CD4-positive, CD25-positive, alpha-beta regulatory T cell (primary cell): ENCODE measurements at regions not wholly inside any gene's neighbourhood (a gene's known extent, or its start where the extent isn't known, plus 50 kb on each side); places are given as distances from the start of the nearest gene placed in this dataset.

Source experiments
- ATAC-seq, 2 donors: fragments of 150-1000 bp; cut with Tn5 transposase; one replicate each; pipeline ENCODE4 v1.10.0; 2021; ENCODE audit warnings: low read depth in 2 of 2, moderate number of reproducible peaks in 2 of 2, moderate library complexity in 1 of 2
- DNase-seq, 3 donors: peaks; one replicate each; pipeline versions ENCODE4 v3.0.0 to v3.0.0-alpha.2; 2012 to 2022; ENCODE audit warnings: mixed read lengths in 1 of 3
- H3K27ac ChIP-seq: one replicate; pipeline ENCODE4 v1.7.0; 2013; ENCODE audit warnings: mild to moderate bottlenecking, low read length; ENCODE audit not compliant: insufficient read depth, poor library complexity, severe bottlenecking
- H3K27me3 ChIP-seq: one replicate; pipeline ENCODE4 v1.7.0; 2013; ENCODE audit warnings: low read length; ENCODE audit not compliant: control insufficient read depth, insufficient read depth
- H3K36me3 ChIP-seq: one replicate; pipeline ENCODE4 v1.7.0; 2013; ENCODE audit warnings: mild to moderate bottlenecking, low read length, moderate library complexity; ENCODE audit not compliant: control insufficient read depth, insufficient read depth
- H3K4me1 ChIP-seq: 2 replicates; pipeline ENCODE4 v1.7.0; 2013; ENCODE audit warnings: mild to moderate bottlenecking, low read length; ENCODE audit not compliant: insufficient read depth, control insufficient read depth, poor library complexity, severe bottlenecking
- H3K4me3 ChIP-seq: one replicate; pipeline ENCODE4 v1.7.0; 2013; ENCODE audit warnings: low read depth, mild to moderate bottlenecking, low read length, moderate library complexity
- H3K9me3 ChIP-seq, 2 experiments: 1 replicate in 1 of 2; 2 replicates in 1 of 2; pipeline ENCODE4 v1.7.0; 2013; ENCODE audit warnings: low read length in 2 of 2, mild to moderate bottlenecking in 1 of 2, moderate library complexity in 1 of 2; ENCODE audit not compliant: control insufficient read depth in 2 of 2
- H3K27ac Mint-ChIP-seq, 3 donors: one replicate each; pipeline ENCODE4 v1.8.0; 2020 to 2022; ENCODE audit warnings: mild to moderate bottlenecking in 3 of 3, mixed read lengths in 3 of 3, moderate library complexity in 2 of 3
- H3K27me3 Mint-ChIP-seq: one replicate; pipeline ENCODE4 v1.8.0; 2022; ENCODE audit warnings: mild to moderate bottlenecking, mixed read lengths
- H3K36me3 Mint-ChIP-seq: one replicate; pipeline ENCODE4 v1.8.0; 2020; ENCODE audit warnings: mixed read lengths
- H3K4me1 Mint-ChIP-seq, 4 donors: one replicate each; pipeline ENCODE4 v1.8.0; 2020 to 2022; ENCODE audit warnings: mixed read lengths in 4 of 4, mild to moderate bottlenecking in 1 of 4
- H3K4me3 Mint-ChIP-seq, 4 donors: one replicate each; pipeline ENCODE4 v1.8.0; 2020 to 2022; ENCODE audit warnings: mild to moderate bottlenecking in 4 of 4, mixed read lengths in 4 of 4, moderate library complexity in 3 of 4
- H3K9me3 Mint-ChIP-seq, 7 donors: one replicate each; pipeline ENCODE4 v1.8.0; 2020 to 2022; ENCODE audit warnings: mixed read lengths in 7 of 7, mild to moderate bottlenecking in 3 of 7, moderate library complexity in 2 of 7

DNA sequence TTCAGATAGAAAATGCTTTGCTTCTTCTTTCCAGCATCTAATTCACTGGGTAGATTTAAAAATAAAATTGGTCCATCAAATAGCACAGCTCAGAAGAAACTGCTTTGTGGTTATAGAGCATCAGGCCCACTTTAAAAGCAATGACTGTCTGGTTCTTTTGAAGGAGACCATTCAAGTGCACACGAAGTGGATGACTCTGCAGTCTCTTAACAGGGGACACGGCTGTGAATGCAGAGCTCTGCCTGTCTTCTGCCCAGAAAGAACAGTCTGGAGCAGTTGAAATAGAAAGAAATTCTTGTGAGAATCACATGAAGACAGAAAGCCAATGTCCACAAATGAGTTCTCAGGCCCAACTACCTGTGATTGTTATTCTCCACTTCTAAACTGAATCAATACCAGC is 138.7 kb upstream of the PLEKHA5 start:
- no peaks in the 10 kb centered on the region for H3K4me1 Mint-ChIP-seq
- no peak for ATAC-seq

DNA sequence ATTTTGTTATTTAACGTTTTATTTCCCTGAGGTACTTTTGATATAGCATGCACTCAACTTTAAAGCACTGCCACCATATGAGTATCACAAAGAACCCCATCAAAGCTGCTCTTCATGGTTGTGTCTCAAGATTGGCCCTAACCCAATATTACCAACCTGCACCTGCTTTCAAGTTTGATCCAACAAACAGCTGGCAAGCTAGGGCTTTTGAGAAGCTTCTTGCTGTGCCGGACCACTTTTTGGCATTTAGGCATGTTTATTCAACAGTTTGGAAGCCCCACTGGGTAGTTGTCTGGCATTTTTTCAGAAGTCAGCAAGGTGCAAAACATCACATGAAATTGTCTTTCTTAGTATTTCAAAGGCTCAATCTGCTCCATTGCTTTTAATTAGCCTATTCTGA is 137.2 kb upstream of the PLEKHA5 start:
- Histone ChIP-seq H3K27me3 (no peaks in the 10 kb centered on the region), H3K4me1 (no peaks in the 10 kb centered on the region), H3K27ac (no peak overlapping the region), H3K36me3 (no peaks in the 10 kb centered on the region), H3K4me3 (no peak overlapping the region), H3K9me3 (no peaks in the 10 kb centered on the region)
- no peak overlapping the region for H3K27ac Mint-ChIP-seq
- no peak overlapping the region for H3K4me3 Mint-ChIP-seq
- no peaks in the 10 kb centered on the region for H3K27me3 Mint-ChIP-seq
- no peak for ATAC-seq
- no peaks in the 10 kb centered on the region for H3K36me3 Mint-ChIP-seq
- DNase-seq: no peak
- peaks cover 0 to 15% (median 2%) of the 10 kb centered on the region in 7 donors for H3K9me3 Mint-ChIP-seq
- no peaks in the 10 kb centered on the region for H3K4me1 Mint-ChIP-seq

More for the DNA sequence above, 138.7 kb upstream of the PLEKHA5 start:
- no peaks in the 10 kb centered on the region for H3K27me3 ChIP-seq
- no peak overlapping the region for H3K27ac Mint-ChIP-seq
- no peaks in the 10 kb centered on the region for H3K9me3 ChIP-seq
- DNase-seq: no peak
- no peak overlapping the region for H3K27ac ChIP-seq
- peaks cover 0 to 8% (median 2%) of the 10 kb centered on the region in 7 donors for H3K9me3 Mint-ChIP-seq
- H3K27me3 Mint-ChIP-seq: no peaks in the 10 kb centered on the region
- H3K4me3 Mint-ChIP-seq: no peak overlapping the region
- H3K36me3 Mint-ChIP-seq: no peaks in the 10 kb centered on the region
- no peaks in the 10 kb centered on the region for H3K4me1 ChIP-seq
- no peaks in the 10 kb centered on the region for H3K36me3 ChIP-seq
- H3K4me3 ChIP-seq: no peak overlapping the region

DNA sequence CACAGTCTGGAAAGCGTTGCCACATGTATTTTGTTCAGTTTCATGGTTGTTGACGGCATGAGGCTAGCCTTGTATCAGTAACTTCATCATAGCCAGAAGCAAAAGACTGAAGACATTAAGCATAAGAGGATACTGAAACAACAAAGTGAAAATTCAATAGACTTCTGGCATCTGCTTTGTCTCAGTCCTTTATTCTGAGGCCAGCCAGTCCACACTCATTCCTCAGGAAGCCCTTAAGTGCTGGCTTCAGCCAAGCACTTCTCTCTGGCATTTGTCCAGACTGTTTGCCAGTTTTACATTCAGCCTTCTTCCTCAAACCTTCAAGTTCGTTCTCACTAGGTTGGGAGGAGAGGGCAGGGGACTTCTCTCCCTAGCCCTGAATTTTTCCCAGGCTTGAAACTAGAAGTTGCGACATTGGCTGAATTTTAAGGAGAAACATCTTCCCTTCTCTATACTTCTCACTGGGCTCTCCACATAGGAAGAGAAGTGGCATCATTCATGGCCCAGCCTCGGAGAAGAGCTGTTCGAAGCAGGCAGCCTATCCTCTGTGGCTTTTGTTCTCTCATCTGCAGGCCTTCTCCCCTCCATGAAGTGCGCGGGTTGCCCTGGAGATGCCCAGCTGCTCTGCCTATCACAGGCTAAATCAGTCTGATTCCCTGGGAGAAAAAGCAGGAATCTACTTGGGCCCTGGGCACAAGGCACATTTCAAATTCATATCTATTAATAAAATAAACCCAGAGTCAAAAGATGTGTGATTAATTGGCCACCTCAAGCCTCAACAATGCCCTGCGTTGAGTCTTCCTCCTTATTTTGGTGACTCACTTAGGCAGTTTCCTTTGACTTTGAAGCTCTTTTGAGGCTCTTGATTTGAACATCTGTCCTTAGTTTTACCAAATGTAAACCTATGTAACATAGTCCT is 130.9 kb upstream of the PLEKHA5 start:
- peaks cover 0 to 13% (median 0%) of the 10 kb centered on the region in 7 donors for H3K9me3 Mint-ChIP-seq
- Histone ChIP-seq H3K27me3 (no peaks in the 10 kb centered on the region), H3K36me3 (no peaks in the 10 kb centered on the region), H3K9me3 (no peaks in the 10 kb centered on the region), H3K27ac (no peak overlapping the region), H3K4me1 (no peaks in the 10 kb centered on the region), H3K4me3 (no peak overlapping the region)
- H3K36me3 Mint-ChIP-seq: no peaks in the 10 kb centered on the region
- no peak overlapping the region for H3K27ac Mint-ChIP-seq
- H3K4me1 Mint-ChIP-seq: no peaks in the 10 kb centered on the region
- ATAC-seq: no peak
- no peak overlapping the region for H3K4me3 Mint-ChIP-seq
- no peaks in the 10 kb centered on the region for H3K27me3 Mint-ChIP-seq
- no peak for DNase-seq

DNA sequence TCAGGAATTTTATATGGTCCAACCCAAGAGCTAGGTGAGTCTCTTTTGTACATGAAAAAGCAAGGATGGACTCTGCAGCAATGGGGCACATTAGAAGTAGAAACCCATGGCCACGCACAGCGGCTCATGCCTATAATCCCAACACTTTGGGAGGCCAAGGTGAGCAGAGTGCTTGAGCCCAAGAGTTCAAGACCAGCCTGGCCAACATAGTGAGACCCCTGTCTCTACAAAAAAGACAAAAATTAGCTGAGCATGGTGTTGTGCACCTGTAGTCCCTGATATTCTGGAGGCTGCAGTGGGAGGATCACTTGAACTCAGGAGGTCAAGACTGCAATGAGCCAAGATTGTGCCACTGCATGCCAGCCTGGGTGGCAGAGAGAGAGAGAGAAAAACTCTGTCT is 128.7 kb upstream of the PLEKHA5 start:
- Mint-ChIP-seq H3K4me3 (no peak overlapping the region), H3K27ac (no peak overlapping the region), H3K9me3 (peaks cover 0 to 8% (median 0%) of the 10 kb centered on the region in 7 donors), H3K36me3 (no peaks in the 10 kb centered on the region), H3K27me3 (no peaks in the 10 kb centered on the region), H3K4me1 (no peaks in the 10 kb centered on the region)
- no peaks in the 10 kb centered on the region for H3K9me3 ChIP-seq
- H3K36me3 ChIP-seq: no peaks in the 10 kb centered on the region
- no peak for DNase-seq
- H3K27ac ChIP-seq: no peak overlapping the region
- no peaks in the 10 kb centered on the region for H3K4me1 ChIP-seq
- H3K27me3 ChIP-seq: no peaks in the 10 kb centered on the region
- H3K4me3 ChIP-seq: no peak overlapping the region
- ATAC-seq: no peak

DNA sequence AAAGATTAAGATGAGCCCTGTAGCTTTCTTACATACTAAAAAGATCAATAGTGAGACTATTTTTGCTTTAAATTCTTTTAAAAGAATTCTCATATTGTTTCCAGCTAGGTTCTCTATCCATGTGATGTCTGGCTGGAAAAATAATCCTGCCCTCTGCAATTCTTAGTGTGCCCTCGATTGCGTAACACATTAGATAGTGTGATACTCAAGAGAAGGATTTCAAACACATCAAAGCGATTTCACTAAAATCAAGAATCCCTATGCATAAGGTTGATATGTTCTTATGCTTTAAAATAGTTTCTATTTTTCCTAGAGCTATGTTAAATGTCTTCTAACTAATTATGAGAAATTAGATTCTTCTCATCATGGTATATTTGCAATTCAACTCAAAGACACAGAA is 127.3 kb upstream of the PLEKHA5 start:
- Histone ChIP-seq H3K4me3 (no peak overlapping the region), H3K4me1 (no peaks in the 10 kb centered on the region), H3K27ac (no peak overlapping the region), H3K9me3 (no peaks in the 10 kb centered on the region), H3K36me3 (no peaks in the 10 kb centered on the region), H3K27me3 (no peaks in the 10 kb centered on the region)
- no peak overlapping the region for H3K27ac Mint-ChIP-seq
- no peak for DNase-seq
- H3K36me3 Mint-ChIP-seq: no peaks in the 10 kb centered on the region
- no peak overlapping the region for H3K4me3 Mint-ChIP-seq
- no peaks in the 10 kb centered on the region for H3K4me1 Mint-ChIP-seq
- ATAC-seq: no peak
- peaks cover 0 to 6% (median 0%) of the 10 kb centered on the region in 7 donors for H3K9me3 Mint-ChIP-seq
- no peaks in the 10 kb centered on the region for H3K27me3 Mint-ChIP-seq

DNA sequence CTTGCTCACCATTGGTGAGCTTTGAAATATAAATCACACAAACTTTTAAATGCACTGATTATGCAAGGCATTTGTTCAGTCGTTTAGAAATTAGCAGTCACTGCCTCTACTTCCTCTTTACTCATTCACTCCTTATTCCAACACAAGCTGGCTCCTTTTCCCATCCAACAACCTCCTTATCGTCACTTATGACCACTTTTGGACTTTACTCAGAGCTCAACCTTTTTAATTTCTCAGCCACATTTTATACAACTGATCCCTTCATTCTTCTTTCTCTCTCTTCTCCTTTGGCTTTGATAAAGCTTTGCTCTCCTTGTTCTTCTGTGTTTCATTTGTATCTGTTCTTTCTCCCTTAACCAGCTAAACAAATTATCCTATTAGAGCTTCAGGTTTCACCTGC is 126.4 kb upstream of the PLEKHA5 start:
- ATAC-seq (no peak), DNase-seq (no peak)
- Histone ChIP-seq H3K36me3 (no peaks in the 10 kb centered on the region), H3K9me3 (no peaks in the 10 kb centered on the region), H3K27me3 (no peaks in the 10 kb centered on the region), H3K27ac (no peak overlapping the region), H3K4me1 (no peaks in the 10 kb centered on the region), H3K4me3 (no peak overlapping the region)
- no peaks in the 10 kb centered on the region for H3K4me1 Mint-ChIP-seq
- no peak overlapping the region for H3K4me3 Mint-ChIP-seq
- H3K9me3 Mint-ChIP-seq: peaks cover 0 to 6% (median 0%) of the 10 kb centered on the region in 7 donors
- H3K36me3 Mint-ChIP-seq: no peaks in the 10 kb centered on the region
- no peak overlapping the region for H3K27ac Mint-ChIP-seq
- no peaks in the 10 kb centered on the region for H3K27me3 Mint-ChIP-seq

DNA sequence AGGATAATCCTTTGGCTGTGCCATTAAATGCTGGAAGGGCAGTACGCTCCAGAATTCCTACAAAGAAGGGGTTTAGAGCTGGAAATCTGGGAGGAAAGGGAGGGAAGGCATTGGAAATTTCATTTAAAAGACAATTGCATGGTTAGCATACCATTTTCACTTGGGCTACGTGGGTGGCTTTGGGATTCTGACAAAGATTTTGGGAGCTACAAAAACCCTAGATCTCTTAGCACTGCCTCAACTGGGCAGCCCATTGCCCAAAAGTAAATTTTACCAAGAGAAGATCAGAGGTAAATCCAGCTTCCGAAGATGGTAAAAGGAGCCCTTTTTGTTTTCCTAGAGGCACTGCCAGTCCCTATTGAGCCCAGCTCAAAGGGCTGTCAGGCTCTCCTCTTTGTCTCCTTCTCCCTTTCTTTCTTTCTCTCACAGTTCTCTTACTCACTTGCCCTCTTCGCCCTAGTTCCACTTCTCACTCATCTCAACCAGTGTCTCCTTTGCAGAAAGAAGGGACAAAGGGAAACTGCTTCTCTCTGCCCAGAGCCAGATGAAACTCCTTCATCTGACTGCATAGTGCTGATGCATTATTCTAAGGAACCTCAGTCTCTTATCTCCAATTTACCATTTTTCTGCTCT is 125.4 kb upstream of the PLEKHA5 start:
- no peaks in the 10 kb centered on the region for H3K27me3 ChIP-seq
- ATAC-seq: no peak
- peaks cover 0 to 6% (median 0%) of the 10 kb centered on the region in 7 donors for H3K9me3 Mint-ChIP-seq
- H3K4me1 Mint-ChIP-seq: no peaks in the 10 kb centered on the region
- H3K9me3 ChIP-seq: no peaks in the 10 kb centered on the region
- no peak for DNase-seq
- H3K4me3 ChIP-seq: no peak overlapping the region
- H3K36me3 ChIP-seq: no peaks in the 10 kb centered on the region
- H3K27me3 Mint-ChIP-seq: no peaks in the 10 kb centered on the region
- H3K36me3 Mint-ChIP-seq: no peaks in the 10 kb centered on the region
- H3K27ac Mint-ChIP-seq: no peak overlapping the region
- no peak overlapping the region for H3K4me3 Mint-ChIP-seq
- no peaks in the 10 kb centered on the region for H3K4me1 ChIP-seq
- no peak overlapping the region for H3K27ac ChIP-seq
